ENCODE measurements at regions not wholly inside any gene's neighbourhood (a gene's known extent, or its start where the extent isn't known, plus 50 kb on each side); places are given as distances from the start of the nearest gene placed in this dataset.

DNA sequence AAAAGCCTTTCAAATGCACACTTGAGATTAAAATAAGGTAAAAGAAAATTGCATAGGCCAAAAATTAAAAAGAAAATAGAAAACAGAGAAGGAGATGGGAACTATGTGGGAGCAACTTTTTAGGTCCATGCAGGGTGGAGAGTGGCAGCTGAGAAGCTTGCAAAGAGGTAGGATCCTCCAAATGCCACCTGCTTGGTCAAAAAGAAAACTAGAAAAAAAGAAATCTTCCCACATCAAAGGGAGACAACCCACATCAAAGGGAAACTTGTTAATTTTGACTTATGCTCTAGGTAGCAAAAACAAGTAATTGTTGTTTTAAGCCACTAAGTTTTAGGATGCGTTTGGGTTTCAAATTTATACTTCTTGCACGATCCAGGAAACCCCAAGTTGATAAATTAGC, 342.9 kb downstream of the IL20RB start:
- no peak for TF ChIP-seq EZH2 (IDR thresholded peaks at IDR 0.05; ENCODE audit: borderline replicate concordance, low read length)
- TF ChIP-seq, protein P1, sequence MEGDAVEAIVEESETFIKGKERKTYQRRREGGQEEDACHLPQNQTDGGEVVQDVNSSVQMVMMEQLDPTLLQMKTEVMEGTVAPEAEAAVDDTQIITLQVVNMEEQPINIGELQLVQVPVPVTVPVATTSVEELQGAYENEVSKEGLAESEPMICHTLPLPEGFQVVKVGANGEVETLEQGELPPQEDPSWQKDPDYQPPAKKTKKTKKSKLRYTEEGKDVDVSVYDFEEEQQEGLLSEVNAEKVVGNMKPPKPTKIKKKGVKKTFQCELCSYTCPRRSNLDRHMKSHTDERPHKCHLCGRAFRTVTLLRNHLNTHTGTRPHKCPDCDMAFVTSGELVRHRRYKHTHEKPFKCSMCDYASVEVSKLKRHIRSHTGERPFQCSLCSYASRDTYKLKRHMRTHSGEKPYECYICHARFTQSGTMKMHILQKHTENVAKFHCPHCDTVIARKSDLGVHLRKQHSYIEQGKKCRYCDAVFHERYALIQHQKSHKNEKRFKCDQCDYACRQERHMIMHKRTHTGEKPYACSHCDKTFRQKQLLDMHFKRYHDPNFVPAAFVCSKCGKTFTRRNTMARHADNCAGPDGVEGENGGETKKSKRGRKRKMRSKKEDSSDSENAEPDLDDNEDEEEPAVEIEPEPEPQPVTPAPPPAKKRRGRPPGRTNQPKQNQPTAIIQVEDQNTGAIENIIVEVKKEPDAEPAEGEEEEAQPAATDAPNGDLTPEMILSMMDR (IDR thresholded peaks at IDR 0.05; ENCODE audit: low read length), result no peak

Measured in OCI-LY1 (cell line).